SU-DHL-6 (cell line): ENCODE measurements at regions not wholly inside any gene's neighbourhood (a gene's known extent, or its start where the extent isn't known, plus 50 kb on each side); places are given as distances from the start of the nearest gene placed in this dataset.

Source experiments
- CTCF ChIP-seq: fragments of 200-600 bp; sonication (generic); IDR thresholded peaks from one replicate; pipeline ENCODE4 v1.5.1; 2017; ENCODE audit warnings: antibody characterized with exemption, mild to moderate bottlenecking, low read length, moderate library complexity; ENCODE audit not compliant: insufficient read depth, poor library complexity, severe bottlenecking
- EZH2phosphoT487 ChIP-seq: fragments of 200-600 bp; sonication (generic), shearing (Covaris generic); conservative IDR thresholded peaks from 2 replicates; pipeline ENCODE4 v1.6.1; 2018; ENCODE audit warnings: mild to moderate bottlenecking, antibody characterized with exemption, low read length, moderate library complexity, mixed read lengths

GRCh38 chr1:193677874-193678273, 491.5 kb upstream of the B3GALT2 start:
- TF ChIP-seq CTCF, result no peak
- no peak for TF ChIP-seq EZH2phosphoT487
